Parathyroid adenoma (tissue), 2 donors: ENCODE measurements at regions not wholly inside any gene's neighbourhood (a gene's known extent, or its start where the extent isn't known, plus 50 kb on each side); places are given as distances from the start of the nearest gene placed in this dataset.

Experiments used
- H2AFZ ChIP-seq: fragments of 300-600 bp; sonication (generic); one replicate; pipeline ENCODE4 v1.7.0; 2017; ENCODE audit warnings: antibody characterized with exemption, mild to moderate bottlenecking
- H3K27ac ChIP-seq: fragments of 300-600 bp; sonication (generic); one replicate; pipeline ENCODE4 v1.7.0; 2017
- H3K27me3 ChIP-seq: fragments of 300-600 bp; sonication (generic); one replicate; pipeline ENCODE4 v1.7.0; 2017; ENCODE audit warnings: low read length; ENCODE audit not compliant: control insufficient read depth, insufficient read depth
- H3K36me3 ChIP-seq: fragments of 300-600 bp; sonication (generic); one replicate; pipeline ENCODE4 v1.7.0; 2017; ENCODE audit warnings: low read length; ENCODE audit not compliant: control insufficient read depth, insufficient read depth
- H3K4me1 ChIP-seq: fragments of 300-600 bp; sonication (generic); one replicate; pipeline ENCODE4 v1.7.0; 2017; ENCODE audit warnings: control low read depth
- H3K4me2 ChIP-seq: fragments of 300-600 bp; sonication (generic); one replicate; pipeline ENCODE4 v1.7.0; 2017; ENCODE audit warnings: low read length
- H3K4me3 ChIP-seq: fragments of 300-600 bp; sonication (generic); one replicate; pipeline ENCODE4 v1.7.0; 2017; ENCODE audit warnings: low read depth, low read length
- H3K79me2 ChIP-seq: fragments of 300-600 bp; sonication (generic); one replicate; pipeline ENCODE4 v1.7.0; 2017; ENCODE audit warnings: control low read depth
- H3K9ac ChIP-seq: fragments of 300-600 bp; sonication (generic); one replicate; pipeline ENCODE4 v1.7.0; 2017; ENCODE audit warnings: mild to moderate bottlenecking
- H3K9me3 ChIP-seq: fragments of 300-600 bp; sonication (generic); one replicate; pipeline ENCODE4 v1.7.0; 2017; ENCODE audit warnings: low read length; ENCODE audit not compliant: control insufficient read depth
- CTCF ChIP-seq: fragments of 300-600 bp; sonication (generic); IDR thresholded peaks from one replicate; pipeline ENCODE4 v1.7.0; 2017; ENCODE audit warnings: antibody characterized with exemption, mild to moderate bottlenecking
- donor health status: primary hyperparathyroidism.

DNA sequence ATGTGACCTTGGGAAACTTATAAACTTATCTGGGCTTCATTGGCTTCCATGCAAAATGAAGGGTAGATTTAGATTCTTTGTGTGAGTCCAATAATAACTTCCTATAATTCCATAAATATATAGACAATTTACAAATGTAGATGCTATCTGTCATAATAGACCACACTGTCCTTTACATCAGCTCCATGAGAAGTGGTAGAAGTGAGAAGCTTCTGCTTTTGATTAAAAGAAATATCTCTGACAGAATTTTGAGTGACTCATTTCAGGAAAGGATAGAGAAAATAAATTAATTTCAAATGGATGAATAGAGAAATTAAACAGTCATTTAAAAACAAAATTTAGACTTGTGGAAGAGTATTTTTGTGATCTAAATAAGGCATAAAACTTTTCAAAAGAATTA is 329.7 kb upstream of the ATP2B1 start:
- no peaks in the 10 kb centered on the region for H3K4me1 ChIP-seq
- no peak overlapping the region for H2AFZ ChIP-seq
- no peak overlapping the region for H3K27ac ChIP-seq
- H3K27me3 ChIP-seq: no peaks in the 10 kb centered on the region
- no peak overlapping the region for H3K4me2 ChIP-seq
- no peak for TF ChIP-seq CTCF
- no peaks in the 10 kb centered on the region for H3K9me3 ChIP-seq
- no peak overlapping the region for H3K4me3 ChIP-seq
- no peak overlapping the region for H3K9ac ChIP-seq
- H3K79me2 ChIP-seq: no peaks in the 10 kb centered on the region
- no peaks in the 10 kb centered on the region for H3K36me3 ChIP-seq

- Histone ChIP-seq H3K27me3 (no peaks in the 10 kb centered on the region), H3K9ac (no peak overlapping the region), H3K79me2 (no peaks in the 10 kb centered on the region), H3K9me3 (no peaks in the 10 kb centered on the region), H3K36me3 (no peaks in the 10 kb centered on the region), H3K4me1 (no peaks in the 10 kb centered on the region), H3K27ac (no peak overlapping the region), H2AFZ (no peak overlapping the region), H3K4me2 (no peak overlapping the region), H3K4me3 (no peak overlapping the region)
- no peak for TF ChIP-seq CTCF
Observed at GRCh38 chr12:90037740-90038139, 329.1 kb upstream of the ATP2B1 start.

GRCh38 chr12:90036637-90037036 is 328.0 kb upstream of the ATP2B1 start:
- H3K4me2 ChIP-seq: no peak overlapping the region
- no peaks in the 10 kb centered on the region for H3K27me3 ChIP-seq
- H3K79me2 ChIP-seq: no peaks in the 10 kb centered on the region
- peaks cover 1% of the 10 kb centered on the region for H3K4me1 ChIP-seq
- no peak overlapping the region for H3K9ac ChIP-seq
- no peak overlapping the region for H2AFZ ChIP-seq
- H3K9me3 ChIP-seq: no peaks in the 10 kb centered on the region
- H3K27ac ChIP-seq: no peak overlapping the region
- no peak for TF ChIP-seq CTCF
- no peak overlapping the region for H3K4me3 ChIP-seq
- H3K36me3 ChIP-seq: no peaks in the 10 kb centered on the region

- H3K9me3 ChIP-seq: no peaks in the 10 kb centered on the region
- no peak overlapping the region for H2AFZ ChIP-seq
- no peak overlapping the region for H3K4me3 ChIP-seq
- H3K27ac ChIP-seq: no peak overlapping the region
- H3K36me3 ChIP-seq: no peaks in the 10 kb centered on the region
- H3K79me2 ChIP-seq: no peaks in the 10 kb centered on the region
- TF ChIP-seq CTCF: no peak
- H3K4me2 ChIP-seq: no peak overlapping the region
- H3K9ac ChIP-seq: no peak overlapping the region
- H3K4me1 ChIP-seq: peaks cover 25% of the 10 kb centered on the region
- no peaks in the 10 kb centered on the region for H3K27me3 ChIP-seq
Observed at GRCh38 chr12:90030726-90031125, 322.1 kb upstream of the ATP2B1 start.

GRCh38 chr12:90029317-90029716 is 320.7 kb upstream of the ATP2B1 start:
- Histone ChIP-seq H3K27ac (peak overlapping the region; percentile 43), H3K79me2 (no peaks in the 10 kb centered on the region), H3K4me1 (peaks cover 25% of the 10 kb centered on the region), H3K4me2 (no peak overlapping the region), H3K9ac (no peak overlapping the region), H3K9me3 (no peaks in the 10 kb centered on the region), H2AFZ (no peak overlapping the region), H3K36me3 (no peaks in the 10 kb centered on the region), H3K27me3 (no peaks in the 10 kb centered on the region), H3K4me3 (no peak overlapping the region)
- TF ChIP-seq CTCF: no peak
